ENCODE measurements at regions not wholly inside any gene's neighbourhood (a gene's known extent, or its start where the extent isn't known, plus 50 kb on each side); places are given as distances from the start of the nearest gene placed in this dataset.

DNA sequence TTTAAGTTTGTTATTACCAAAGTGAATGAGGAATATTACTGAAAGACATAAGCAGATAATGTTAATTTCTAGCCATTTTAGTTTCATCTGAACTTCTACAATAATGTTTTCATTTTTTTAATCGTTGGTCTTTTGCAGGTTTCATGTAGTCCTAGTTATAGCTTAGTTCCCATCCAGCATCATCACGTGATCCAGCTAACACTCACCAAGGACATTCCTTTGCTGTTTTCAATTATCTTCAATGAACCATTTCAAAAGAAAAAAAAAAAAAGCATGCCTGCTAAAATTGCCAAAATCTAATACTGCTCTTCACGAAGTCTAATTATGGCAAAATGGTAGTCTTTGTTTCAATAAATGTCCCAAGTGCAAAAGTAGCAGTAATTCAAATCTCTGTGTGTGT lies 187.7 kb upstream of the ATXN7L3B start:
- no peak overlapping the region for H3K27ac ChIP-seq
- no peaks in the 10 kb centered on the region for H3K36me3 ChIP-seq (ENCODE audit: insufficient read depth in 1 of 2, low read depth in 1 of 2)
- intact Hi-C loops (cut with DNase I): no loop called here
- DNase-seq (no peak), ATAC-seq (no peak)
- TF ChIP-seq, protein P1, sequence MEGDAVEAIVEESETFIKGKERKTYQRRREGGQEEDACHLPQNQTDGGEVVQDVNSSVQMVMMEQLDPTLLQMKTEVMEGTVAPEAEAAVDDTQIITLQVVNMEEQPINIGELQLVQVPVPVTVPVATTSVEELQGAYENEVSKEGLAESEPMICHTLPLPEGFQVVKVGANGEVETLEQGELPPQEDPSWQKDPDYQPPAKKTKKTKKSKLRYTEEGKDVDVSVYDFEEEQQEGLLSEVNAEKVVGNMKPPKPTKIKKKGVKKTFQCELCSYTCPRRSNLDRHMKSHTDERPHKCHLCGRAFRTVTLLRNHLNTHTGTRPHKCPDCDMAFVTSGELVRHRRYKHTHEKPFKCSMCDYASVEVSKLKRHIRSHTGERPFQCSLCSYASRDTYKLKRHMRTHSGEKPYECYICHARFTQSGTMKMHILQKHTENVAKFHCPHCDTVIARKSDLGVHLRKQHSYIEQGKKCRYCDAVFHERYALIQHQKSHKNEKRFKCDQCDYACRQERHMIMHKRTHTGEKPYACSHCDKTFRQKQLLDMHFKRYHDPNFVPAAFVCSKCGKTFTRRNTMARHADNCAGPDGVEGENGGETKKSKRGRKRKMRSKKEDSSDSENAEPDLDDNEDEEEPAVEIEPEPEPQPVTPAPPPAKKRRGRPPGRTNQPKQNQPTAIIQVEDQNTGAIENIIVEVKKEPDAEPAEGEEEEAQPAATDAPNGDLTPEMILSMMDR (IDR thresholded peaks at IDR 0.05): no peak
- WGBS, 3 donors: 17 to 25% (median 17%) methylated on average over 3 of the region's 3 CpGs
- no peak overlapping the region for H3K4me3 ChIP-seq
- no peaks in the 10 kb centered on the region for H3K4me1 ChIP-seq
- no peaks in the 10 kb centered on the region for H3K9me3 ChIP-seq
- H3K27me3 ChIP-seq (ENCODE audit: insufficient read depth in 3 of 3, low read length in 2 of 3): no peaks in the 10 kb centered on the region

DNA sequence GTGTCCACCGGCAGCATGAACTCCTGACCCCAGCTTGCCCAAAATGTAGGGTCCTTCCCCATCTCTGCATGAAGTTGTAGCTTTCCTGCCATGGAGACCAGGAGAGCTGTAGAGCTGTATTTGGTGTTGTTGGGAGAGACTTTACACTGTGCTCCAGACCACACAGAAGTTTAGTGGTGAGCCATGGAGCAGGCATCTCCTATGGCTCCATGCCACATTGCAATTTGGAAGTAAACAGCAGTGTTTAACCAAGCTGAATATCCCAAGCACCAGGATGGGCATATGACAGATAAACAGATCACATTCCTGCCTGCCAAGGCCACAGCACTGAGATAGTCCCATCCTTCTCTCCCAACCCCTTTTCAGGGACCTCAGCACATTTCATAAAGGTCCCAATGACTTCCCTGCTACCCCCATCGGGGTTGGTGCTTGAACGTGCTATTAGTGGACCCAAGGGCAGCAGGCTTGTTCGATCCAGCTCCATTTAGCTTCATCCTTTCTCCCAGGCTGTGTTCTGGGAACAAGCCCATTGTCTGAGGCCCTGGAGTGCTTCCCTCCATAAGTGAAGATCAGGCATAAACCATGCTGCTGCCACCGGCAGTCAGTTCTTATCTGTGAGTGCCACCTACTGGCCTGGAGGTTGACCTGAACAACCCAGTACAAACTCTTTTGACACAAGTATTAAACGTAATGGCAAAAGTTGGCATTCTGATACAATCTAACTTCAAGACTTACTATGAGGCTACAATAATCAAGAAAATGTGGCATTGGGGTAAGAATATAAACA lies 172.3 kb upstream of the ATXN7L3B start:
- no peaks in the 10 kb centered on the region for H3K4me1 ChIP-seq
- H3K27me3 ChIP-seq (ENCODE audit: insufficient read depth in 3 of 3, low read length in 2 of 3): no peaks in the 10 kb centered on the region
- no peaks in the 10 kb centered on the region for H3K36me3 ChIP-seq (ENCODE audit: insufficient read depth in 1 of 2, low read depth in 1 of 2)
- DNase-seq (no peak), ATAC-seq (no peak)
- 73 to 80% (median 76%) methylated on average over 6 of the region's 6 CpGs for WGBS, 3 donors
- no peak overlapping the region for H3K27ac ChIP-seq
- intact Hi-C loops (cut with DNase I): no loop called here
- no peak overlapping the region for H3K4me3 ChIP-seq
- H3K9me3 ChIP-seq: peaks cover 2% of the 10 kb centered on the region
- TF ChIP-seq, protein P1 (IDR thresholded peaks at IDR 0.05): no peak

DNA sequence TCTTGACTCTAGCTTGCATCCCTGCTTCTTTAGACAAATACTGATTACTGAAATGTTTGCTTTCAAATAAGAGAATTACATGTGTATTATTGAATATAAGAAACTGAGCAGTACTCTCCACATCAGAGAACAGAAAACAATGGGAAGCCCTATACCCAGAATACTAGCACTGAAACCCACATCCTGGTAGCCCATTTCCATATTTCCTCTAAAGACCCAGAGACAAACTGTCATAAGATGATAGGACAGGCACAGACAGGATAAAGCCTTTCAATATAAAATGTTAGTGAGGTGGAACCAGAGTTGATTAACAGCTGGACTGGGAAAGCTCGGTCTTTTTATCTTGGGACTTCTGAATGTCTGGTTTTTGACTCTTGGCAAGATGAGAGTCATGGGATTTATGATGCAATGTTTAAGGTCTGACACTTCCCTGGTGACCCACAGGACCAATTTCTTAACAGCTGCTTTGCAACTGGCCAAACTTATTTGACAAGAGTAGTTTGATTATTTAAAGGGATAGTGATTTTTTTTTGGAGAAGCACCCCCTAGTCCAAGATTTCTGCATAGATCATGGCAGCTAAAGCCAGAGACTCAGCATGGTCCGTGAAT lies 166.9 kb upstream of the ATXN7L3B start:
- WGBS, 3 donors: 36 to 49% (median 43%) methylated on average over 2 of the region's 2 CpGs
- Histone ChIP-seq H3K36me3 (ENCODE audit: insufficient read depth in 1 of 2, low read depth in 1 of 2) (no peaks in the 10 kb centered on the region), H3K9me3 (no peaks in the 10 kb centered on the region), H3K27me3 (ENCODE audit: insufficient read depth in 3 of 3, low read length in 2 of 3) (no peaks in the 10 kb centered on the region), H3K27ac (no peak overlapping the region), H3K4me3 (no peak overlapping the region), H3K4me1 (no peaks in the 10 kb centered on the region)
- TF ChIP-seq, protein P1 (IDR thresholded peaks at IDR 0.05): no peak
- DNase-seq (no peak), ATAC-seq (peak in 1 of 4 donors; percentile 36)
- intact Hi-C loops (cut with DNase I): no loop called here

DNA sequence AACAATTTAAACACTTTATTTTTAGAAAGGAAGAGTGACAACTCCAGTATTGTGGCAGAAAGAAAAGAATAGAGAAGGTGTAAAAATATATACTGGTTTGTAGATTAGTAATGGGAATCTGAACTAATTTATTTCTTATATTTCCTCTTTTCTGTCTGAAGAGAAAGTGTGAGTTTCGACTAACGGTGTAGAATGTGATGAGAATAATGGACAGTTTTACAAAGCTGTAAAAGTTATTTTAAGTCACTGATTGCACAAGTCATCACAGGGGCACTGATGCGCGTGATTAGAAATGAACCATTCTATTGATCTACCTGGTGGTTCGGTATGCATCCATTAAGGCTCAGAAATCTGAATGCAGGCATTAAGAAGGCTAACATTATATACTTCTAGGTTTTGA lies 158.5 kb upstream of the ATXN7L3B start:
- no peaks in the 10 kb centered on the region for H3K36me3 ChIP-seq (ENCODE audit: insufficient read depth in 1 of 2, low read depth in 1 of 2)
- no peaks in the 10 kb centered on the region for H3K9me3 ChIP-seq
- no peaks in the 10 kb centered on the region for H3K4me1 ChIP-seq
- no peaks in the 10 kb centered on the region for H3K27me3 ChIP-seq (ENCODE audit: insufficient read depth in 3 of 3, low read length in 2 of 3)
- intact Hi-C loops (cut with DNase I): no loop called here
- no peak overlapping the region for H3K4me3 ChIP-seq
- DNase-seq: no peak
- TF ChIP-seq, protein P1 (IDR thresholded peaks at IDR 0.05): no peak
- no peak overlapping the region for H3K27ac ChIP-seq
- no peak for ATAC-seq
- WGBS, 3 donors: 90 to 92% (median 90%) methylated on average over 5 of the region's 5 CpGs

Measured in psoas muscle (tissue), 7 donors.